GM23248 (cell line): ENCODE measurements at regions not wholly inside any gene's neighbourhood (a gene's known extent, or its start where the extent isn't known, plus 50 kb on each side); places are given as distances from the start of the nearest gene placed in this dataset.

Experiments used
- EZH2 ChIP-seq: fragments of 200-600 bp; sonication (generic); IDR thresholded peaks from 2 replicates; pipeline ENCODE4 v1.6.1; 2018; ENCODE audit warnings: antibody characterized with exemption, mild to moderate bottlenecking; ENCODE audit not compliant: insufficient read depth, poor library complexity, severe bottlenecking
- EZH2phosphoT487 ChIP-seq: fragments of 200-600 bp; sonication (generic); IDR thresholded peaks from 2 replicates; pipeline ENCODE4 v1.6.1; 2018; ENCODE audit warnings: antibody characterized with exemption, moderate library complexity, mild to moderate bottlenecking, low read depth; ENCODE audit not compliant: insufficient read depth

GRCh38 chr1:115454837-115455511 lies 116.9 kb upstream of the NGF start:
- TF ChIP-seq EZH2 (no peak), EZH2phosphoT487 (no peak)
